ENCODE measurements at regions not wholly inside any gene's neighbourhood (a gene's known extent, or its start where the extent isn't known, plus 50 kb on each side); places are given as distances from the start of the nearest gene placed in this dataset.
A peak's percentile ranks its signal among the peaks of the same experiment; 100 is the strongest.

DNA sequence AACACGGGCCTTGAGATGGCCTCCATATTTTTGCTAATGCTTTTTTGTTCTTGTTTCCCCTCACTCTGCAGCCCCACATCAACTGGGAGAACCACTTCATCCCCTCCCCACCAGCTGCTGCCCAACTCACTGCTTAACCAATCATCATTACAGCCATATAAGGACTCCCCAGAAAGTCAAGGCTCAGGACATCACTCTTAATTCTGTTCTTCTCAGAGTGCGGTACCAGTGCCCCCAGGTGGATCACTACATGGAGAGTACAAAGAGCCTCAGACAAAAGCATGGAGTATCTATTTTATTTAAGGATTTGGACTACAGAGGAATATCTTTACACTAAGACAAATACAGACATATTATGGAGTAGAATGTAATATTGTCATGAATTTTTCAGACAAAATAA, 340.6 kb downstream of the PAX3 start:
- Histone ChIP-seq H4K8ac (ENCODE audit: extremely low read depth, insufficient read depth, low read length) (no peak overlapping the region), H3K4me2 (ENCODE audit: insufficient read depth in 1 of 2, low read depth in 2 of 2, low read length in 2 of 2) (no peak overlapping the region), H2AFZ (ENCODE audit: low read length) (no peak overlapping the region), H2BK12ac (ENCODE audit: low read depth, low read length) (no peak overlapping the region), H3K9me3 (ENCODE audit: insufficient read depth in 2 of 2, low read depth in 1 of 2, low read length in 1 of 2) (no peaks in the 10 kb centered on the region), H4K91ac (replicated peaks; ENCODE audit: insufficient read length, low read length) (no peak overlapping the region), H3K9ac (replicated peaks in 1 of 4; ENCODE audit: extremely low read depth in 1 of 4, low read depth in 3 of 4, low read length in 3 of 4) (no peak overlapping the region), H3K14ac (ENCODE audit: insufficient read length) (no peak overlapping the region), H3K56ac (replicated peaks; ENCODE audit: insufficient read length, low read depth, low read length) (no peak overlapping the region), H2BK15ac (ENCODE audit: low read length) (no peak overlapping the region), H2BK120ac (replicated peaks; ENCODE audit: low read depth, low read length) (no peak overlapping the region), H3K4me3 (ENCODE audit: extremely low read depth in 1 of 4, insufficient read depth in 2 of 4, low read depth in 3 of 4, low read length in 4 of 4) (no peak overlapping the region), H3K79me1 (ENCODE audit: low read depth, low read length) (no peaks in the 10 kb centered on the region), H3K79me2 (ENCODE audit: control insufficient read depth in 1 of 2, insufficient read depth in 2 of 2, low read length in 2 of 2) (no peaks in the 10 kb centered on the region), H2BK20ac (ENCODE audit: low read length) (no peak overlapping the region), H3K27ac (ENCODE audit: low read depth, low read length) (no peak overlapping the region), H4K5ac (ENCODE audit: insufficient read length, low read depth, low read length) (no peak overlapping the region), H2BK5ac (ENCODE audit: low read depth, low read length) (no peak overlapping the region), H2AK5ac (ENCODE audit: low read depth, low read length) (no peak overlapping the region), H3K23ac (ENCODE audit: insufficient read length) (no peak overlapping the region), H4K20me1 (replicated peaks in 1 of 2; ENCODE audit: control insufficient read depth in 1 of 2, insufficient read depth in 2 of 2, low read length in 2 of 2) (no peaks in the 10 kb centered on the region), H3K27me3 (replicated peaks in 1 of 4; ENCODE audit: control insufficient read depth in 3 of 4, extremely low read depth in 1 of 4, insufficient read depth in 3 of 4, low read length in 3 of 4) (peaks cover 0 to 1% (median 0%) of the 10 kb centered on the region in 4 experiments; a peak in 1 of 7 replicates), H3K18ac (ENCODE audit: extremely low read depth, low read length) (no peak overlapping the region), H3K4me1 (replicated peaks in 1 of 4; ENCODE audit: control insufficient read depth in 3 of 4, insufficient read depth in 4 of 4, low read length in 3 of 4) (peaks cover 0 to 3% (median 0%) of the 10 kb centered on the region in 4 experiments; a peak in 1 of 7 replicates), H3K36me3 (ENCODE audit: control insufficient read depth in 2 of 4, insufficient read depth in 4 of 4, low read length in 3 of 4) (no peaks in the 10 kb centered on the region), H3K4ac (replicated peaks; ENCODE audit: insufficient read length, low read depth, low read length) (no peak overlapping the region), H3K23me2 (ENCODE audit: low read depth, low read length) (no peaks in the 10 kb centered on the region)
- FAIRE-seq (no peak), DNase-seq (ENCODE audit: low read depth in 1 of 2, low spot score in 2 of 2) (peak in 1 of 2 experiments; percentile 1)
- ChIA-PET POLR2A (ENCODE audit: partially characterized antibody) (no interaction called here), CTCF (ENCODE audit: partially characterized antibody) (interaction anchor here (0.6 kb wide), 3 partner anchors 307 to 1794 kb away, joined by 3 read pairs; no protein-coding TSS in a partner anchor)
- TF ChIP-seq, protein P1, sequence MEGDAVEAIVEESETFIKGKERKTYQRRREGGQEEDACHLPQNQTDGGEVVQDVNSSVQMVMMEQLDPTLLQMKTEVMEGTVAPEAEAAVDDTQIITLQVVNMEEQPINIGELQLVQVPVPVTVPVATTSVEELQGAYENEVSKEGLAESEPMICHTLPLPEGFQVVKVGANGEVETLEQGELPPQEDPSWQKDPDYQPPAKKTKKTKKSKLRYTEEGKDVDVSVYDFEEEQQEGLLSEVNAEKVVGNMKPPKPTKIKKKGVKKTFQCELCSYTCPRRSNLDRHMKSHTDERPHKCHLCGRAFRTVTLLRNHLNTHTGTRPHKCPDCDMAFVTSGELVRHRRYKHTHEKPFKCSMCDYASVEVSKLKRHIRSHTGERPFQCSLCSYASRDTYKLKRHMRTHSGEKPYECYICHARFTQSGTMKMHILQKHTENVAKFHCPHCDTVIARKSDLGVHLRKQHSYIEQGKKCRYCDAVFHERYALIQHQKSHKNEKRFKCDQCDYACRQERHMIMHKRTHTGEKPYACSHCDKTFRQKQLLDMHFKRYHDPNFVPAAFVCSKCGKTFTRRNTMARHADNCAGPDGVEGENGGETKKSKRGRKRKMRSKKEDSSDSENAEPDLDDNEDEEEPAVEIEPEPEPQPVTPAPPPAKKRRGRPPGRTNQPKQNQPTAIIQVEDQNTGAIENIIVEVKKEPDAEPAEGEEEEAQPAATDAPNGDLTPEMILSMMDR (IDR thresholded peaks at IDR 0.05; ENCODE audit: control extremely low read depth in 1 of 3, insufficient read depth in 1 of 3, low read depth in 1 of 3, low read length in 3 of 3) = peak in 2 of 3 experiments; percentile 19 to 35; a peak in 1 of 4 replicates
- peak; percentile 77 to 81 for TF ChIP-seq RAD21 (IDR thresholded peaks at IDR 0.05 in 1 of 2, conservative IDR thresholded peaks at IDR 0.05 in 1 of 2; ENCODE audit: low read depth in 2 of 2, low read length in 2 of 2)
- no peak for TF ChIP-seq PHF8 (conservative IDR thresholded peaks at IDR 0.05; ENCODE audit: low read depth, low read length)
- peak; percentile 70 for TF ChIP-seq SRF (IDR thresholded peaks at IDR 0.05; ENCODE audit: low read depth, low read length)
- 82% methylated on average over 2 of the region's 2 CpGs; no CpG with 5 or more reads in 1 of the 2 experiments for whole genome bisulfite sequencing, 2 experiments (ENCODE audit: extremely low coverage in 1 of 2, insufficient coverage in 1 of 2, insufficient read length in 1 of 2, insufficient replicate concordance in 2 of 2, low coverage in 1 of 2, low lambda C conversion rate in 2 of 2, missing lambda C conversion rate in 1 of 2)

Measured in H1 (cell line).